Fibroblast of mammary gland (primary cell): ENCODE measurements at regions not wholly inside any gene's neighbourhood (a gene's known extent, or its start where the extent isn't known, plus 50 kb on each side); places are given as distances from the start of the nearest gene placed in this dataset.

Experiments
- DNase-seq: peaks from one replicate; pipeline ENCODE4 v3.0.0-alpha.2; 2010; ENCODE audit warnings: low read depth
- H3K4me3 ChIP-seq: 2 replicates; pipeline ENCODE4 v1.5.1; 2011; ENCODE audit warnings: low read depth, mild to moderate bottlenecking, low read length, moderate library complexity; ENCODE audit not compliant: control insufficient read depth
- TF ChIP-seq, protein P1 (sequence below): conservative IDR thresholded peaks from 2 replicates; pipeline ENCODE4 v1.5.1; 2011; ENCODE audit warnings: low read depth, low read length, inconsistent platforms; ENCODE audit not compliant: control insufficient read depth, insufficient read depth

DNA sequence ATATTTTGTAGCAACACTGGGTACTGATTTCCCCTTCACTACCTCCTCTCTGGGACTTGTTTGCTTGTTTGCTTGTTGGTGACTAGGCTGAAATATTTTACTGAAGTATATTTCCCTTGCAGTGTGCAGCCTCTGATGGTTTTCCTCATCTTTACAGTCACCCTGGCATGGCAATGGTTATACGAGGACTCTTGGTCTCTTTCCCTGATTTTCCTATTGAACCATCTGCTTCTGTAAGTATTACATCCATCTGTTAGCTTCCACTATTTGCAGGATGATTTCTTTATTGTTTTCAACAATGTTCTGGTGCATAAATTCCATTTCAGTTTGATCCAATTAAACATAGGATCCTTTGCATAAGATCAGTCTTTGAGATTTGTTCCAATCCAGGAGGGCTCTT, 465.1 kb downstream of the MEI4 start:
- TF ChIP-seq, protein P1, sequence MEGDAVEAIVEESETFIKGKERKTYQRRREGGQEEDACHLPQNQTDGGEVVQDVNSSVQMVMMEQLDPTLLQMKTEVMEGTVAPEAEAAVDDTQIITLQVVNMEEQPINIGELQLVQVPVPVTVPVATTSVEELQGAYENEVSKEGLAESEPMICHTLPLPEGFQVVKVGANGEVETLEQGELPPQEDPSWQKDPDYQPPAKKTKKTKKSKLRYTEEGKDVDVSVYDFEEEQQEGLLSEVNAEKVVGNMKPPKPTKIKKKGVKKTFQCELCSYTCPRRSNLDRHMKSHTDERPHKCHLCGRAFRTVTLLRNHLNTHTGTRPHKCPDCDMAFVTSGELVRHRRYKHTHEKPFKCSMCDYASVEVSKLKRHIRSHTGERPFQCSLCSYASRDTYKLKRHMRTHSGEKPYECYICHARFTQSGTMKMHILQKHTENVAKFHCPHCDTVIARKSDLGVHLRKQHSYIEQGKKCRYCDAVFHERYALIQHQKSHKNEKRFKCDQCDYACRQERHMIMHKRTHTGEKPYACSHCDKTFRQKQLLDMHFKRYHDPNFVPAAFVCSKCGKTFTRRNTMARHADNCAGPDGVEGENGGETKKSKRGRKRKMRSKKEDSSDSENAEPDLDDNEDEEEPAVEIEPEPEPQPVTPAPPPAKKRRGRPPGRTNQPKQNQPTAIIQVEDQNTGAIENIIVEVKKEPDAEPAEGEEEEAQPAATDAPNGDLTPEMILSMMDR, result no peak
- no peak overlapping the region for H3K4me3 ChIP-seq
- DNase-seq, result no peak

DNA sequence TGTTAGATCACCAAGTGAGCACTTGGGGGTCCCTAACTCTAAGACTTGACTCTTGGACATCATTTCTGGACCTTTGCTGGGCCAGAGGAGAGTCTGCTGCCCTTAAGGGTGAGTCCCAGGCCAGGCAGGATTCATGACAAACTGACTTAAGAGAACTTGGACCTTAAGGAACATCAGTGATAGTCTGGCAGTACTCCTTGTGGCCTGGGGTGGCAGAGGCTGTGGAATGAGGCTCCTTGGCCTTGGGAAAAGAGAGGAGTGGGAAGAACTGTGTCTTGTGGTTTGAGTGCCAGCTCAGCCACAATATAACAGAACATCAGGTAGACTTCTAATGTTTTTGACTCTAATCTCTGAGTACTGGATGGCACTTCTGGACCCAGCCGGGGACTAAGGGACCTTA, 478.7 kb downstream of the MEI4 start:
- DNase-seq, result no peak
- no peak overlapping the region for H3K4me3 ChIP-seq
- TF ChIP-seq, protein P1, result no peak

DNA sequence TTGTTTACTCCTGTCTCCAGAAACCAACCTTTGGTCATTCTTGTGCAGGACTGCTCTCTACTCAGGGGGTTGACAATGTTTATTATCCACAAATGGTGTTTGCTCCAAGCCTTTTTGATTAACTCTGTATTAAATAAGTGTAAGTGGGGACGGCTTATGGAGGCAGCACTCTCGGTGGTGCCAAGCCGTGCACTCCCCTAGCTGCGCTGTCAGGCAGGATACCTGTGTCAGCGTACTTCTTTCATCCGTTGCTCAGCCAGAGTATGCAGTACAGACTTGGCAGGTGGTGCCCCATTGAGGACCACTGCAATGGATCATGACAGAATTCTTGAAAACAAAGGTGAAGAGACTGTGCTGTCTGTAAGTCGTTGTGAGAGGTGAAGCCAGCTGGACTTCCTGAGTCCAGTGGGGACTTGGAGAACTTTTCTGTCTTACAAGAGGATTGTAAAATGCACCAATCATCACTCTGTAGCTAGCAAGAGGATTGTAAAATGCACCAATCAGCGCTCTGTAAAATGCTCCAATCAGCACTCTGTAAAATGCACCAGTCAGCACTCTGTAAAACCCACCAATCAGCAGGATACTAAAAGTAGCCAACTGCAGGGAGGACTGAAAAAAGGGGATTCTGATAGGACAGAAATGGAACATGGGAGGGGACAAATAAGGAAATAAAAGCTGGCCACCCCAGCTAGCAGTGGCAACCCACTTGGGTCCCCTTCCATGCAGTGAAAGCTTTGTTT, 480.0 kb downstream of the MEI4 start:
- no peak for DNase-seq
- TF ChIP-seq, protein P1, result no peak
- H3K4me3 ChIP-seq, result no peak overlapping the region

DNA sequence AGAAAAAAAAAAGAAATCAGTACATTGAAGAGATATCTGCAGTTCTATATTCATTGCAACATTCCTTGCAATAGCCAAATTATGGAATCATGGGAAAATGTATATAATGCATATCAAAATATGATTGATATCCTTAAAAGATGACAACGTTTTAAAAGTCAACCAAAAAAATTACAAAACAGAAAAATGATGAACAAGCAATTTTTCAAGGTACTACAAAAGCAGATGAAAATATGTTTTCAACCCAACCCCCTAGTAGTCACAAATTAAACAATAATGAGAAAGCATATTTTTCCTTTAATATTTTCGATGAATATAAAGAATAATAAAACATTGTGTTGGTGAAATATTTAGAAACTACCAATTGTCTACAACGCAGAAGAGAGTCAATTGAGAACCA, 497.6 kb downstream of the MEI4 start:
- H3K4me3 ChIP-seq, result no peak overlapping the region
- DNase-seq, result no peak
- TF ChIP-seq, protein P1, result no peak

DNA sequence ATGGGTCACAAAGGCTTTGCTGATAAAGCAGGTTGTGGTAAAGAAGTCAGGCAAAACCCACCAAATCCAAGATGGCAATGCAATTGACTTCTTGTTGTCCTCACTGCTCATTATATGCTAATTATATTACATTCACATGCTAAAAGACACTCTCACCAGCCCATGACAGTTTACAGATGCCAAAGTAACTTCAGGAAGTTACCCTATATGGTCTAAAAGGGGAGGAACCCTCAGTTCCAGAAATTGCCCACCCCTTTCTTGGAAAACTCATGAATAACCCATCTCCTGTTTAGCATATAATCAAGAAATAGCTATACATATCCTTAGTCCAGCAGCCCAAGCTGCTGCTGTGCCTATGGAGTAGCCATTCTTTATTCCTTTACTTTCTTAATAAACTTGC, 501.1 kb downstream of the MEI4 start:
- no peak for DNase-seq
- H3K4me3 ChIP-seq, result no peak overlapping the region
- TF ChIP-seq, protein P1, result no peak

DNA sequence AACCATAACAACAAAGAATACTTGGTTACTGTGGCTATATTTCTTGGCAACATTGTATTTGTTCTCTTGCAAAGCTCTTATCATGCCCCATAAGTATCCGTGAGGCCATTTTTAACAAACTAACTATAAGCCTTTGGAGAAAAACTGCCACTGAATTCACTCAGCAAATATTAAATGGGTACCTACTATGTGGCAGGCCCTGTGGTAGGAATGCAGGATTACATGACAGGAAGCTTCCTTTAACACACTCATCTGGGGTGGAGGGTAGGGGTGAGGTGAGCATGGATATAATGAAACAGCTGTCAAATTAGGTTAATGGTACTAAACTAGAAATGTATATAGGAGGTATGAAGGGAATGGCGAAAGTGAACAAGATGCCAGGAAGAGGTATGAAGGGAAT, 504.8 kb downstream of the MEI4 start:
- DNase-seq, result no peak
- no peak overlapping the region for H3K4me3 ChIP-seq
- TF ChIP-seq, protein P1, result no peak
